Fibroblast of skin of right biceps (primary cell): ENCODE measurements at regions not wholly inside any gene's neighbourhood (a gene's known extent, or its start where the extent isn't known, plus 50 kb on each side); places are given as distances from the start of the nearest gene placed in this dataset.

Experiments
- DNase-seq: peaks from one replicate; pipeline ENCODE4 v3.0.0-alpha.2; 2013

DNA sequence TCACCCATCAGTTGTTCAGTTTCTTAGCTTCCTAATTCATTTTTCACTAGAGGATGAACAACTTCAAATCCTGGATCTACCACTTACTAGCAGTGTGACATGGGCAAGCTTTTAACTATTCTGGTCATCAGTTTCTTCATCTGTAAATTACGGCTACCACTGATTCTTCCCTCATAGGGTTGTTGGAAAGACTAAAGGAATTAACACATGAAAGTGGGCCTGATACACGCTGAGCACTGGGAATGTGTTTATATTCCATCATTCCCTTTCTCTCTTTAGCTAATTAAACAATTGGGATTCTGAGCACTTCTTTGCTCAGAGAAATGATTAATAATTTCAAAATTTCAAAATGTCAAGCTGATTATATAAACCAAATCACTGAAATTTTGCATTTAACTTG lies 862.3 kb upstream of the GCFC2 start:
- DNase-seq, result no peak

DNA sequence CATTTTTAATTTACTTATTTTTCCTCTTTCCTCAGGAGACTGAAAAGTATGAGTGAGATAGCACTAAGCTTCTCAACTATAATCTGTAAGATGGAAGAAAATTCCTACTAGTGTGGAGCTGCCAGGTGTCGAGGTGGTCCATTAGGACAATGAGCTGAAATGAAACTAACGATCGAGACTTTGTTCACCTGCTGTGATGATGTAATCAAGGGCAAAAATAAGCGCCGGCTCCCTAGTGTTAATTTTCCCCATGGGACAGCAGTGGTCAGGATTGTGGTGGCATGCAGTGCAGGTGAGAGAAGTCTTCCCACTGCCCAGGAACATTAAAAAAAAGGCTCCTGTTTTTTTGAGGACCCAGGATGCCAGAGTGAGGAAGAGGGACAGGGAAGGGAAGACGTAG lies 859.1 kb upstream of the GCFC2 start:
- no peak for DNase-seq

DNA sequence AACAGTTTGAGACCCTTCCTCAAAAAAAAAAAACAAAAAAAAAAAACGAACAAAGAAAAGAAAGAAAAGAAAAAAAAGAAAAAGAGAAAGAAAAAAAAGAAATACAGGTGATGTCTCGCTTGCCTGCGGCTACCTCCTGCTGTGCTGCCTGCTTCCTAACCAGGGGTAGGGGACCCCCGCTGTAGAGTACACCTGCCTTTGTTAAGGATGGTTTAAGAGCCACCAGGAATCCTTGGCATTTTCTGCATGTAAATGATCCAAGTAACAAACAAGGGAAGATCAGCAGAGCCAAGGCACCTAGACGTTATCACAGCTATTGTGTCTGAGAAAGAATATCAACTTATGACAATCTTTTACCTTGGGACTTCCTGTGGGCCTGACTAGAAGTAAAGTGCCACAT lies 856.8 kb upstream of the GCFC2 start:
- no peak for DNase-seq

DNA sequence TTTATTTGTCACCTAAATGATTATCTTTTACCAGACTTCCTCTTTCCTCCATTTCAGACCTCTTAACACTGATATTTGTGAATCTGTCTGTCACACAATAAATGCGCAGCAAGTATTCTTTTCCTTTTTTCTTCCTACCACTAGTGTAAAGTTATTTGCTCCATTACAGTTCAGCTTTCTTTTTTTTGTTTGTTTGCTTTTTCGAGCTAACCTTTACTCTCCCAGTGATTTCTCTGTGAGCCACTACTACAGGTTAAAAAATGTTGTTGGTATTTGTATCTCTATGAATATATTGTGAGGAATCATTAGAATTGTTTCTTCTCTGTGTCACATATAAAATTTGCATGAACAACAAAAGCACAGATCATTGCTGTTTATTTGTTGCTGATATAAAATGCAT lies 854.0 kb upstream of the GCFC2 start:
- DNase-seq, result no peak

DNA sequence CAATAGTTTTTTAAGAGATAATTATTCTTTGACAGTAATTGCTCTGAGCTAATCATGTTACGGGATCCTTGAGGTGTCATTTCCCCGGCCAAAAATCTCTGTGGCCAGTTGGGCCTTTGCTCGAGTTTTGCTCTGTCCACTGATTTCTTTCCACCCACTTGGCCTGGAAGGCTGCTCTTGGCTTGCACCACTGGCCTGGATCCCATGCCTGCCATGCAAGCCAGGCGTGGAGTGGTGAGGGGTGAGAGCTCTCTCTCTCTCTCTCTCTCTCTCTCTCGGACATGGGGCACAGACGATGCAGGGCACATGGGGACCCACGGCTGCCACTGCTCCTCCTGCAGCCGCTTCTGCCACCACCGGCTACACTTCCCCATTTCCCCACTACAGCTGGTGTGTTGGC lies 853.0 kb upstream of the GCFC2 start:
- DNase-seq, result no peak

DNA sequence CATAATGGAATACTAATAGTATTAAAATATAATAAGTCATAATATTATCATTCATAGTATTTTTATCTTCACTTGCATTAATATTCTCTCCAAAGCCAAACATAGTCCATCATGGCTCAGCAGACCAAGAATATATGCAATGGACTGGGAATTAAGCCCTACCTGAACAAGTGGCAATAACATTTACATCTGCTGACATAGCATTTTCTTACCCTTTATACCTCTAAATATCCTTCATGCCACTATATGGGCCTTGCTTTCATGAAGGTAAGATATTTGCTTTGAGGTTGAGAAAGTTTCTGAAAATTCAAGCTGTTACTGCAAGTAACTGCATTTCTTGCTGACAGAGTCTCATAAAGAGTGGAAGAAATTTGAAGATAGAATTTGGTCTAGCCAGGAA lies 847.4 kb upstream of the GCFC2 start:
- no peak for DNase-seq

DNA sequence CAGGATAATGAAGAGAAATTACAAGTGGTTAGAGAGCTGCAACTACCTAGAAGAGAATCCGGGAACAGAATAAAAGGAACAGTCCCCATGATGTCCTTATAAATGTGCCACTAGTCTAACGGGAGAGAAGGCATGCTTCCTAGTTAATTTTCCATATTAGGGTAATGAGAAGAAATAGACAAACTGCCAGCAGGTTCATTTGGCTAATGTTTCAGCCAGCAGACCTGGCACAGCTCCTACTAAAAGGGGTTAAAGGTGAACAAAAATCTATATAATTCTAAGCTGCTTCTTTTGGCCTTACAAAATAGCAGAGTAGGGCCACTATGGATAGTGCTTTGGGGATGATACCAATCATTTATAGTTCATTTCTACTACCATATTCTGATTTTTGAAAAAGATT lies 845.3 kb upstream of the GCFC2 start:
- DNase-seq, result no peak

DNA sequence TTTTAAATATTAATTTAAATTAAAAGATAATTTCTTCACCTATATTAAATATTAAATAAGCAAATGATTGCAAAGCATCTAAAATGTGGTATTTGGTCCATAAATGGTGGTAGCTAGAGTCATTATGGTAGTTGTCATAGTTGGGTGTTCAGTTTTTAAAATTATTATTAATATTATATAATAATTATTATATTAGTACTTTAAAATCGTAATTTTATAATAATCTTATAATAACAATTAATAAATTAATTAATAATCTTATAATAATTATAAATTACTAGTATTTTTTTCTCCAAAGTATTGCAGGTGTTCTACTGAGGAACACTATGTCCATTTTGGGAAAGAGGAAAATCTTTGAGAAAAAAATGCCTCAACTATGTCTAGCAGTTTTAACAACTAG lies 835.5 kb upstream of the GCFC2 start:
- no peak for DNase-seq

DNA sequence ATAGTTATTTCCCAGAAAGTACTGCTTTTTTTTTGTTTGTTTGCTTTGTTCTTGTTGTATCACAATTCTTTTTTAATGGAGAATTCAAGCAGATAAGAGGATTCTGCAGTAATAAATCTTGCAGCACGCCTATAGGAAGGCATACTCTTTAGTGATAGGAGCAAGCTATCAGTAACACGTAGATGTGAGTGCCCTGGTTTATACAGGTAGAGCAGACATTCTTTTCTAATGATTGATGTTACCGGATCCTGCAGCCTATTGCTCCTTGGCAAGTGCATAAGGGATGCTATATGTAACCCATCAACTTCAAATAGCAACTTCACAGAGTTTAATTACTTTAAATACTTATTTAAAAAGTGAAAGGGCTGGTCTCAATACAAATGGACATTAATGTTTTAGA lies 834.2 kb upstream of the GCFC2 start:
- no peak for DNase-seq

DNA sequence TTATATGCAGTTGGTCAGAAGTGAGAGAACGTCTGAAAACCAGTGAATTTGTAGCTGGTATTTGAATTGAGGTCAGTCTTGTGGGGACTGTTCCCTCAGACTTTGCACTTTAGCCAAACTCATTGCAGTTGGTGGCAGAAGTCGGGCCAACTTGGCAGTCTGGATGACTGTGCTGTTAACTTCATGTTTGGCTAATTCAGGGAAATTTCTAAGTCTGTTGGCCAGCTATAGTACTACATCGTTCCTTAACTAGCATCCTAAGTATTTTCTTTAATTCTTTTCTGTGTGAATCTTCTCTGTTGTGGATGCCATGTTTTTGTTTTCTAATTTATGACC lies 806.8 kb upstream of the GCFC2 start:
- no peak for DNase-seq

DNA sequence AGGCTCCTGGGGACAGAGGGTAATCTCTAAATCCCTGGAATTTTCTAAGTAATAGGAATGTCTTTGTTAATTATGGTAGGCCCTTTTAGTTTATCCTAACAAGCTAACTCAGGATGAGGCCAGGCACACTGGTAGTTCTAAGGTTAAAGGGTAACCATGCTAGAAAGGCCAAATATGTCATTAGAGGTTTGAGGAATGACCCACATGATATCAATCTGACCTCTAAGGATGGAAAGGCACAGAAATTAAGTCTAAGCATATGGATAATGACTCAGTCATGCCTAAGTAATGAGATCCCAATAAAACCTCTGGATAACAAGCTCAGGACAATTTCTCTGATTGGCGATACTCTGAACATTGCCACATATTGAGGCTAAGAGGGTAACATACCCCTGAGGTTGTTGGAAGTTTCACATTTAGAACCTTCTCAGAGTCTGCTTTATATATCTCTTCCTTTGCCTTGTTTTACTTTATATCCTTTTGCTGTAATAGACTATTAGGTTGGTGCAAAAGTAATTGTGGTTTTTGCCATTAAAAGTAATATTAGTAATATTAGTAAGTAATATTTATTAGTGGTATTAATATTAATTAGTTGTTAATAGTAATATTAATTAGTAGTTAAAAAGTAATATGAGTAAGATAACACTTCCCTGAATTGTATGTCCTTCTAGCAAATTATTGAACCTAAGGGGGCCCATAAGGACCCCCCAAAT lies 806.3 kb upstream of the GCFC2 start:
- no peak for DNase-seq

DNA sequence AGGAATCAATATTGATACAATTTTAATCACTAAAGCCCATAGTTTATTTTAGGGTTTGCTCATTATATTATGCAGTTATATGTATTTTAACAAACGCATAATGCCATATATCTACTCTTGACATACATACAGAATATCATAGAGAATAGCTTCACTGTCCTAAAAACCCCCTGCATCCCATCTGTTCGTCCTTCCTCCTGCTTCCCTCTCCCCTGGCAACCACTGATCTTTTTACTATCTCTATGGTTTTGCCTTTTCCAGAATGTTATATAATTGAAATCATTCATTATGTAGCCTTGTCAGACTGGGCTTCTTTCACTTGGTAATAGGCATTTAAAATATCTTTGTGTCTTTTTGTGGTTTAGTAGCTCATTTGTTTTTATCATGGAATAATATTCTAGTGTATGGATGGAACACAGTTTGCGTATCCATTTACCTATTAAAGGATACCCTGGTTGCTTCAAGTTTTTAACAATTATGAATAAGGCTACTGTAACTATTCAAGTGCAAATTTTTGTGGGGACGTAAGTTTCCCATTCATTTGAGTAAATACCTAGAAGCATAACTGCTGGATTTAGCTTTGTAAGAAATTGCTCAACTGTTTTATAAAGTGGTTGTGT lies 801.6 kb upstream of the GCFC2 start:
- DNase-seq, result no peak

DNA sequence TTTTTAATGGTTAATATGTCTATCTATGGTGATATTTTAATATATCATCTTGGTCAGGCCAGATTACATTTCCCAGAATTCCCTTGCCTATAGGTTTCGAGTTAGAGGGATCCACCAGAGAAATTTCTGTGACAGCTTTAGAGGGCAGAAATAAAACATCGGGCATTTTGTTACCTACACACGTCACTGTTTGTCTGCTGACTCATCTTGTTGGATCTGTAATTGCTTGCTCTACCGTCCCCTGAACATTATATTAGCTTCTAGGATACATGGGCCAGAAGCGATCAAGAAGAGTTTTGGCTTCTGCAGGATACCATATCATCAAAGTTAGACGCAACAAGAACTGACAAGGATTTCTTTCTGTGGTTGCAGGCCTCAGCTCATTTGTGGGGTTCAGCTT lies 795.8 kb upstream of the GCFC2 start:
- no peak for DNase-seq

DNA sequence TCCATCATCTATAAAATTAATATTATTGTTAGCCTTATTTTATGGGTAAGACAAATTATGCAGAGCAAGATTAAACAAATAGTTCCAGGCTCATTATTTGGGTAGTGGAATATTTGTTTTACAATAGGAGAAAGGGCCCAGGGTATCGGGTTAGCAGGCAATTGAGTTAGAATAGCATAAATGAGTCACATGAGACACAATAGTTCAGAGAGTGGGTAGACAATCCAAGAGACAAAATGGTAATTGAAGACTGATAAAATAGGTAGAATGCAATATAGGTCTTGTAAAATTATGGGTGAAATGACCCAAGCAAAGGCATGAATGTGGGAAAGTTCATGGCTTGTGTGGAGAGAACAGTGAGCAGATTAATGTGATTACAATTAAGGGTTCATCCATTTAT lies 790.9 kb upstream of the GCFC2 start:
- no peak for DNase-seq

DNA sequence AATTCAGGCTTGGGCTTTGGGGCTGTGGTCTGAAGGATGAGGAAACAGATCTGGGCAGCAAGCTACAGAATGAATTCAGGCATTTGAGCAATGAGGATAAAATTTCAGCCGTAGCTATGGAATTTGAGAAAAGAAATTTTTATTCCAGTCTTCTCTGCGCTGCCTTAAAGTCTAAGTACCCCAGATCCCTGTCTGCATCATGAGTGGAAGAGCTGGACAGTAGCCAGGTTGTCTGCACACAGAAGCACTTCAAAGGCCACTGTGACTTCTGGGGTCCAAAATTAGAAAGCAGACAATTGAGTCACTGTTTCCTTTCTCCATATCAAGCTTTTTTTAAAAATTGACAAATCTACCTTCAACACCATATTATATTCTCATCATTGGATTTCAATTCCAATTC lies 787.6 kb upstream of the GCFC2 start:
- no peak for DNase-seq

DNA sequence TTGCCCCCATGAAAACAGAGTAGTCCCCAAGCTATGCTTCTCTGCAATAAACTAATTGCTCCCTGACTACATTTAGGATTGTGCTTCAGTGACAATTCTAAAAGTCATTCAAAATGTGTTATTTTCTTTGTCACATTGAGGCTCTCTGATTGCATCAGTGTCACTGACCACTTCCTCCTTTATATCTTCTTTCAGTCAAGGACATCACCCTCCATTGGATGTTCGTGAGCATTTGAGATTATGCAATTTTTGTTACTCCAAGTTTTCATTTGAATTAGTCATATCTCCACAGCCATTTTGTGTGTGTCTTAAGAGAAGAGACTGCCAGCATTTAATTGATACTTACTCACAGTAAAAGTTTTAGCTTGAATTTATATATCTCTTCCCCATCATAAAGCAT lies 780.8 kb upstream of the GCFC2 start:
- DNase-seq, result no peak

DNA sequence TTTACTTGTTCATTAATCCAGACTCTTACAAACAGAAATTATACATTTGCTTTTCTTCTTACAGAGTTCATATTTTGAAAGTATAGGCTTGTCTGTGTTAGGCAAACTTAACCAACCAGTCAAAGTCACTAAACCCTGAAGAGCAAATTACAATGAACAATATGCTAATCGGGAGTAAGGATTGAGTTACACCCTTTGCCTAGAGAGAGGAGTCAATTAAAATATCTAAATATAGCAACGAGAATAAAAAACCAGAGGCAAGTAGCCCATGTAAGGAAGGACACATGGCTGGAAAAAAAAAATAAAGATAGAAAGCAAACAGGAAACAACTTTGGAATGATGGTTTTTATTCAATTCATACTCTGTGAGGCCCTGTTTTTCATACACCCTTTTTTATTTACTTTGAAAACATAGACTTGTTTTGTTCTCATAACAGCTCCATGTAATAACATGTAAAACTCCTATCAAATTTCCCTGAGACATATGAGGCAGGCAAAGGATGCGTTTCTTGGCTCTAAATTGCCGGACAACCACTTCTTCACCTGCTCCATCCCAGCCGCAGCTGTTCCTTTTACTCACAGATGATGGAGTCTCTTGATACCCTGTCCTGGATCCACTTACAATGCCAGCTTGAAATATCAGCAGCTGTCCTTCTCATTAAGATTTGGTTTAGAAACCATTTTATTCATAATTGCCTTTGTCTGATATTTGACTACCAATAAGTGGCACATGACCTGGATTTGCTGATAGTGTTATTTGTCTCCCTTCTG lies 767.7 kb upstream of the GCFC2 start:
- DNase-seq, result no peak

DNA sequence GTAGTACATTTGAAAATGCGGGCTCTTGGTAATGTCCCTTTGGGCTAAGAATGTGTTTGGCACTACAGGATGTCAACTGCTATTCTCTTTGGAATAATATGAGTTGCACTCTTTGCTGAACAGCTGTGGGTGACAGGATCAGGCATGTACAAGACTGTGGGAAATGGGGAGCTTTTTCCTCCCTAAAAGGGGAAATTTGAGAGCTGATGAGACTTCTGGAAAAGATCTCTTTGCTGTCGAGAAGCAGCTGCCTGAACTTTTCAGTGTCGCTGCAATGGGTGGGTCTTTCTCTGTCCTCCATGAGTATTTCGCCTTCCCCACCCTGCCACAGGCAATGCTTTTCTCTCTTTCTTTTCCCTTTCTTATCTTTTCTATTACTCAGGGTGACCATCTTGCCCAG lies 762.2 kb upstream of the GCFC2 start:
- DNase-seq, result no peak

DNA sequence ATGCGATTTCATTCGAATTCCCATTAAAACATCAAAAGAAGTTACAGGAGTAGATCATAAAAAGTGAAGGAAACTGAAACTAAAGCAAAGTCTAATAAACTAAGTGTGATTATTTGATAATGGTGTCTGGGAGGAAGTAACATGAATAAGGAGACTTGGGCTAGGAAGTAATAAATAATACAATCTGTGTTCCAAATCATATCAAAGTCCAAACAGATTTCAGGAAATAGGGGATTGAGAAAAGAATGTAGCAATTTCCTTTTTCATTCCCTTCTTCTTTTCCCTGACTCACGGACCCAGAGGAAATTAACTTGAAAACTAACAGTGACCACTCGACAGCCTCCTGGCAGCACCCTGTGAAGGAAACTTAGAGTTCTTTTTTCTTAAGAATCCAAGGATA lies 758.4 kb upstream of the GCFC2 start:
- no peak for DNase-seq

DNA sequence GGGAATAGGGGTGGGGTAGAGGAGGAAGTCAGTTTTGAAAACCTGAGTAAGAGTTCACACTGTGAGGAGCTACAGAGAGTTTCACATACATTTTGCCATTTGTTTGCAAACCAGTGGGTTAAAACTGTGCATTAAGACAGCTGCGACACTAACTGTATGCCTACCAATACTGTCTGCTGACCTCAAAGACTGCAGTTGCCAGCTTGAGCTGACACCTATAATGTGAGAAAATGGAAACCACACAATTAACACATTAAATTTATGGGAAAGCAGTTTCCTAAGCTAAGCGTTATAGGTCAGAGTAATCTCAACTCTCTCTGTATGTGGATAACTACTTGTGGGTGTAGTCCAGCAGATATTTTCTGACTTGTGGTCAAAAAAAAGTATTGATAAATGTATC lies 756.6 kb upstream of the GCFC2 start:
- DNase-seq, result no peak

DNA sequence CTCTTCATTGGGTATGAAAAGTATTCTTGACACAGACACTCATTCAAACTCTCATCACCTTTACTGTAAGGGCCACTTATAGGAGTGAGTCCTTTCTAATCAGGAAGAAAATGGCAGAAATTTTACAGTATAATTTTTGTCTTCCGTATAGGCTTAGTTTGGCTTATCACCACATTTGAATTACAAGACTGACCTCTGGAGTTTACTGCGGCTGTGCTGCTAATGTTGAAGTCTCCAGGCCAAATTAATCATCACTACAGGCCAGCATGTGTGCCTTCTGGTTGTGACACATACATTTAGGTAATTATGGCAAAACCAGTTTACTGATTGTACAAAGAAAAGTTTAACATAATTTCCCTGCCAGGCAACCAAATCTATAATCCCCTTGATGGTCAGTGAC lies 753.6 kb upstream of the GCFC2 start:
- DNase-seq, result no peak

DNA sequence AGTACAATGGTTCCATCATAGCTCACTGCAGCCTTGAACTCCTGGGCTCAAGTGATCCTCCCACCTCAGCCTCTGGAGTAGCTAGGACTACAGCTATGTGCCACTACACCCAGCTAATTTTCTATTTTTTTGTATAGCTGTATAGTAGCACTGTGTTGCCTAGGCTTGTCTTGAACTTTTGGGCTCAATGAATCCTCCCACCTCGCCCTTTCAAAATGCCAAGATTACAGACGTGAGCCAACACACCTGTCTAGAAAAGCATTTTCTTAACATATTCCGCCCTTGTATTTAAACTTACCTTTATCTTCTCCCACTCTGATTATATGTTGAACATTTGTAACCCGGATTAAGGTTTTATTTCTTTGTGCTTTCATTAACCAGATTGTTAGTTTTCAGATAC lies 750.7 kb upstream of the GCFC2 start:
- DNase-seq, result no peak

DNA sequence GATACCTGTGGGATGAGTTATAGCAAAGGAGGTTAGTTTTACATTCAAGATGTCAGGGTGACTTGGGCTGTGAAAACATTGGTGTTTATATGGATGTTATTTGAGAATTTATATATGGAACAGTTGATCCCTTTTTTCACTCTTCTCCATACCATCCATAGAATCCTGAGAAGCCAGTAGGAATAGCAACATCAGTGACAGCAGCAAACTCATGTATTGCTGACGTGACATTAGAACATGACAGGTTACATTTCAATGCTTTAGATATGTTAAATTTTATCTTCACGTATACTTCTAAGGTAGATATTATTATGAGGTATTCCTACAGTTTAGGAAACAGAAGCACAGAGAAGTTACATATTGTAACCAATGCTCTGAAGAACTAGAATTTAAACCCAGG lies 745.2 kb upstream of the GCFC2 start:
- DNase-seq, result no peak

DNA sequence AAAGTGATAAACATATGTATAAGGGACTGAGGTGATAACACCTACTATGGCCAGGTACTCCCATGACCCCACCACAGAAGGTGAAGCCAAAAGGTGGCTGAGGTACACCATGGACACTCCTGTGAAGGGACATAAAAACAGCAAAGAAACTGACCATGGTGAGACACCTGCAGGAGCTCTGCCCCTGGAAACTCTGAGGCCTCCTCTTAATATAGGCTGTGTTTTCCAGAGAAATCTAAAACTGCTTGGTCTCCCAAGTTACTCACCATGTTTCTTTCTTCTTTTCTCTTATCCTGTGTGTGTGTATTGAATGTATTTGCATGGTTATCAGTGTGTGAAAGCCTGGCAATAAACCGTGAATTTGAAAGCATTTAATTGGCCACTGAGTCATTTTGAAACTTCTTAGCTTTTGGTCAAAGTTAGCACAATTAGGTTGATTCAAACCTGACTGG lies 739.3 kb upstream of the GCFC2 start:
- no peak for DNase-seq

DNA sequence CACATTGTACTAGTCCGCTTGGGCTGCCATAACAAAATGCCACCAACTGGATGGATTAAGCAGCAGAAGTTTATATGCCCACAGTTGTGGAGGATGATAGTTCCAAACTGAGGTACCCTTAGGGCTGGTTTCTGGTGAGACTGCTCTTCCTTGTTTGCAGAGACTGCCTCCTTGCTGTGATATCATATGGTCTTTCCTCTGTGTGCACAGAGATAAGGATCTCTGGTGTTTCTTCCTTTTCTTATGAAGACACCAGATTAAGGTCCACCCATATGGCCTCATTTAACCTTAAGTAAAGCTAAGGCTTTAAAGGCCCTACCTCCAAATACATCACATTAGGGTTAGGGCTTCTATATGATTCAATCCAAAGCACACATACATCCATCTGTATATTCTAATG lies 738.2 kb upstream of the GCFC2 start:
- no peak for DNase-seq
